GM23338 (cell line): ENCODE measurements at regions not wholly inside any gene's neighbourhood (a gene's known extent, or its start where the extent isn't known, plus 50 kb on each side); places are given as distances from the start of the nearest gene placed in this dataset.
"Not testable (repeated sequence)": the region's sequence is repeated elsewhere in the genome, so short reads cannot be mapped to it uniquely, and the experiment has no call there.

ENCODE experiments used
- CREB1 ChIP-seq: fragments of 250-450 bp; sonication (Bioruptor Pico); IDR thresholded peaks from 2 replicates; pipeline ENCODE4 v1.5.0; 2020; ENCODE audit warnings: low read depth, mild to moderate bottlenecking, moderate library complexity
- EZH2 ChIP-seq: fragments of 200-600 bp; sonication (generic); IDR thresholded peaks from one replicate; pipeline ENCODE4 v1.8.0; 2017; ENCODE audit warnings: antibody characterized with exemption, mild to moderate bottlenecking, low read depth; ENCODE audit not compliant: unreplicated experiment
- EZH2phosphoT487 ChIP-seq: fragments of 200-600 bp; sonication (generic); IDR thresholded peaks from one replicate; pipeline ENCODE4 v1.8.1; 2018; ENCODE audit warnings: antibody characterized with exemption; ENCODE audit not compliant: unreplicated experiment
- JUNB ChIP-seq: IDR thresholded peaks from one replicate; pipeline ENCODE4 v1.6.1; 2016; ENCODE audit warnings: antibody characterized with exemption; ENCODE audit not compliant: unreplicated experiment
- POLR2AphosphoS5 ChIP-seq: IDR thresholded peaks from 2 replicates; pipeline ENCODE4 v1.6.1; 2016; ENCODE audit warnings: antibody characterized with exemption, low read depth
- TF ChIP-seq, protein P1 (sequence below), 2 experiments: fragments of 200-600 bp in 1 of 2; sonication (generic) in 1 of 2; conservative IDR thresholded peaks; 2 replicates each; pipeline versions ENCODE4 v1.5.1 to v1.6.1; 2016 to 2017; ENCODE audit warnings: antibody characterized with exemption in 2 of 2, low read depth in 2 of 2, mild to moderate bottlenecking in 2 of 2, moderate library complexity in 1 of 2

DNA sequence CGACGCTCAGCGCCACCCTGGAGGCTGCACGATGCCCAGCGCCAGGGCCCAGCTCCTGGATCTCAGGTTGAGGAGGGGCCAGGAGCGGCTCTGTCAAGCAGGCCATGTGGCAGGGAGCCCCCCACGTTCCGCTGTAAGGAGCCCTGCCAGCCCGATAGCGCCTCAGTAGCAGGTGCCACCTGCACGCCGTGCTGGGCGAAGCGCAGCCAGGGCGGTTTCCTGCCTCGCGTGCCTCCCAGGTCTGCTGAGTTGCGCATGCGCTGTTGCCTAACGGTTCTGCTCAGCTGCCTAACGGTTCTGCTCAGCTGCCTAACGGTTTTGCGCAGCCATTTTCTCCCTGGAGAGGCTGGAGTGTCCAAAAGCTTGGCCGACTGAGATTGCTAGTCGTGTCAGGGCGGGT lies 571.9 kb upstream of the POTED start:
- TF ChIP-seq EZH2phosphoT487, POLR2AphosphoS5, EZH2, JUNB, CREB1: not testable (repeated sequence)
- TF ChIP-seq, protein P1, sequence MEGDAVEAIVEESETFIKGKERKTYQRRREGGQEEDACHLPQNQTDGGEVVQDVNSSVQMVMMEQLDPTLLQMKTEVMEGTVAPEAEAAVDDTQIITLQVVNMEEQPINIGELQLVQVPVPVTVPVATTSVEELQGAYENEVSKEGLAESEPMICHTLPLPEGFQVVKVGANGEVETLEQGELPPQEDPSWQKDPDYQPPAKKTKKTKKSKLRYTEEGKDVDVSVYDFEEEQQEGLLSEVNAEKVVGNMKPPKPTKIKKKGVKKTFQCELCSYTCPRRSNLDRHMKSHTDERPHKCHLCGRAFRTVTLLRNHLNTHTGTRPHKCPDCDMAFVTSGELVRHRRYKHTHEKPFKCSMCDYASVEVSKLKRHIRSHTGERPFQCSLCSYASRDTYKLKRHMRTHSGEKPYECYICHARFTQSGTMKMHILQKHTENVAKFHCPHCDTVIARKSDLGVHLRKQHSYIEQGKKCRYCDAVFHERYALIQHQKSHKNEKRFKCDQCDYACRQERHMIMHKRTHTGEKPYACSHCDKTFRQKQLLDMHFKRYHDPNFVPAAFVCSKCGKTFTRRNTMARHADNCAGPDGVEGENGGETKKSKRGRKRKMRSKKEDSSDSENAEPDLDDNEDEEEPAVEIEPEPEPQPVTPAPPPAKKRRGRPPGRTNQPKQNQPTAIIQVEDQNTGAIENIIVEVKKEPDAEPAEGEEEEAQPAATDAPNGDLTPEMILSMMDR (conservative IDR thresholded peaks at IDR 0.05; ENCODE audit: low read depth in 2 of 2), result not testable (repeated sequence)
